Lung (tissue), 10 donors: ENCODE measurements at regions not wholly inside any gene's neighbourhood (a gene's known extent, or its start where the extent isn't known, plus 50 kb on each side); places are given as distances from the start of the nearest gene placed in this dataset. TPM values are rescaled to one million over a fixed set of nuclear protein-coding genes. Genes with fewer than 3 reads are reported as not detected.
"Not testable (repeated sequence)": the region's sequence is repeated elsewhere in the genome, so short reads cannot be mapped to it uniquely, and the experiment has no call there.

Source experiments
- ATAC-seq: fragments of 200-7000 bp; cut with Tn5 transposase; one replicate; pipeline ENCODE4 v1.9.1; 2020; ENCODE audit warnings: moderate number of reproducible peaks; ENCODE audit not compliant: insufficient read depth, low FRiP score
- DNase-seq, 3 donors: peaks; one replicate each; pipeline ENCODE4 v3.0.0-alpha.2; 2013 to 2017
- H3K27ac ChIP-seq, 2 donors: one replicate each; pipeline ENCODE4 v1.5.1; 2013; ENCODE audit warnings: mild to moderate bottlenecking in 2 of 2, moderate library complexity in 2 of 2, control low read depth in 1 of 2, inconsistent platforms in 1 of 2, low read depth in 1 of 2, low read length in 1 of 2
- H3K27me3 ChIP-seq, 3 donors: one replicate each; pipeline ENCODE4 v1.5.1; 2013; ENCODE audit warnings: low read length in 2 of 3; ENCODE audit not compliant: control insufficient read depth in 3 of 3, insufficient read depth in 3 of 3
- H3K36me3 ChIP-seq, 4 donors: one replicate each; pipeline ENCODE4 v1.5.1; 2013; ENCODE audit warnings: low read length in 4 of 4, mild to moderate bottlenecking in 1 of 4, moderate library complexity in 1 of 4; ENCODE audit not compliant: control insufficient read depth in 4 of 4, insufficient read depth in 4 of 4
- H3K4me1 ChIP-seq, 5 donors: one replicate each; pipeline ENCODE4 v1.5.1; 2013; ENCODE audit warnings: low read length in 5 of 5, mild to moderate bottlenecking in 2 of 5, moderate library complexity in 1 of 5; ENCODE audit not compliant: control insufficient read depth in 5 of 5, insufficient read depth in 5 of 5
- H3K4me3 ChIP-seq: one replicate; pipeline ENCODE4 v1.5.1; 2013; ENCODE audit warnings: mild to moderate bottlenecking, control low read depth, moderate library complexity
- H3K9ac ChIP-seq, 2 donors: one replicate each; pipeline ENCODE4 v1.5.1; 2013; ENCODE audit warnings: low read length in 2 of 2, control low read depth in 1 of 2; ENCODE audit not compliant: insufficient read depth in 1 of 2
- H3K9me3 ChIP-seq, 4 donors: one replicate each; pipeline ENCODE4 v1.5.1; 2013; ENCODE audit warnings: low read length in 3 of 4, mild to moderate bottlenecking in 1 of 4, moderate library complexity in 1 of 4; ENCODE audit not compliant: control insufficient read depth in 4 of 4, insufficient read depth in 3 of 4
- WGBS, 2 donors: extraction: QIAGEN DNeasy Blood & Tissue Kit; methylation state at CpG; one replicate each; pipeline ENCODE4 v1.1.7; 2013; 5-methylcytosine and 5-hydroxymethylcytosine counted together
- small RNA-seq: library from RNA; depleted of rRNA; stranded (forward); fragments of <200 nt; gene quantifications from one replicate; pipeline ENCODE3, GENCODE V24; 2014; ENCODE audit warnings: low replicate concordance
- donor health status: Bipolar disorder and iron deficiency.
- donor health status: healthy.
- donor health status: DM: yes; HTN: yes; CAD: no.

DNA sequence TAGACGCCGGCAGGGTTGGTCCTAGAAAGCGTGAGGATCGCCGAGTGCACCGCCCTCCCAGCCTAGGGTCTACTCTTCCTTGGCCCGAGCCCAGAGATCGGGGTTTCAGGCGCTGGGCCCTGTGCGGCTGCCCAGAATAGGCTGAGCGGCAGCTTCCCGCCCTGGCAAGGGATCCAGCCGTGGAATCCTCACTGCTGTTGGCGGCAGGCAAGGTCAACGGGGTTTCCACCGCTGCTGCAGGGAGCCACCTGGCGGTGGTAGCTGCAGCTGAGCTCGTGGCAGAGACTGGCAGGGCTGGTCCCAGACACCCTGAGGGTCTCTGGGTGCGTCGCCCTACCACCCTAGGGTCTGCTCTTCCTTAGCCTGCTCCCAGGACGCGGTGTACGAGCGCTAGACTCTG, 583.1 kb downstream of the TUBA3C start:
- H3K36me3 ChIP-seq, DNase-seq: not testable (repeated sequence)

DNA sequence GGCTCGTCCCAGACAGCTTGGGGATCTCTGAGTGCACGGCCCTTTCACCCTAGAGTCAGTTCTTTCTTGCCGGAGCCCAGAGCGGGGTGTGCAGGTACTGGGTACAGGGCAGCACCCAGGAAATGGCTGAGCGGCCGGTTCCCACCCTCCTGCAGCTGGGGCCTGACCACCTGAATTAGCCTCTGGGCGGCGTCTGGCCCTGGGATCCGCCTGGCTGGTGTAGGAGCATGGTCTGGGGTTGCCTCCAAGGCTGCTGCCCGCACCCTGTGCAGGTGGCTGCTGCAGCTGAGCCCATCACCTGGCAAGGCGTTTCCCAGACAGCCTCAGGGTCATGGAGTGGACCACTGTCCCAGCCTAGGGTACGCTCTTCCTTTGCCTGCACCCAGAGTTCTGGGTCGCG, 583.7 kb downstream of the TUBA3C start:
- not testable (repeated sequence) for H3K36me3 ChIP-seq, H3K27me3 ChIP-seq, H3K4me3 ChIP-seq, ATAC-seq, H3K4me1 ChIP-seq, H3K9ac ChIP-seq, H3K27ac ChIP-seq, DNase-seq
- 78 to 81% methylated on average over 11 to 14 of the region's 14 CpGs for WGBS, 2 donors
- H3K9me3 ChIP-seq, result peaks cover 0 to 15% (median 0%) of the 10 kb centered on the region in 4 donors

More for the DNA sequence above, 583.1 kb downstream of the TUBA3C start:
- H3K4me1 ChIP-seq, ATAC-seq, H3K27ac ChIP-seq, H3K4me3 ChIP-seq, H3K27me3 ChIP-seq, H3K9ac ChIP-seq: not testable (repeated sequence)
- H3K9me3 ChIP-seq, result peaks cover 0 to 15% (median 0%) of the 10 kb centered on the region in 4 donors
- WGBS, 2 donors, result 65 to 71% methylated on average over 20 to 24 of the region's 24 CpGs

DNA sequence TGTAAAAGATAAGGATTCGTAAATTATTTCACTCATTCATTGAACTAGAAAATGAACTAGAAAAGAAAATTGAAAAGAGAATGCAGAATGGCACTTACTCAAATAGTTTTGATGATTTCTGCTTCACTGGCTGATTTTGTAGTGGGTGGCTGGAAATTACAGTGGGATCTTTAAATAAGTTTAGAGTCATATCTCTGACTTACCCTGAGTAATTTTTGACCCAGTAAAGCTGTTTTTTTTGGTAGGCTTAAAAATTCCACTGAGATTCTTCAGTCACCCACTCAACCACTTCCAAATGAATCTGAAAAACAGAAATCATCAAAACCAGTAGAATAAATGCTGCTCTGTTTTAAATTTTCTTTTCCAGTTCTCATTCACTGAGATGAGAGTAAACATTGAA, 604.5 kb downstream of the TUBA3C start:
- not testable (repeated sequence) for H3K4me3 ChIP-seq, DNase-seq, H3K9me3 ChIP-seq, H3K27me3 ChIP-seq, H3K4me1 ChIP-seq, H3K27ac ChIP-seq, H3K9ac ChIP-seq, H3K36me3 ChIP-seq, ATAC-seq
- WGBS, 2 donors, result no CpG with 5 or more reads among the region's 1 CpG

DNA sequence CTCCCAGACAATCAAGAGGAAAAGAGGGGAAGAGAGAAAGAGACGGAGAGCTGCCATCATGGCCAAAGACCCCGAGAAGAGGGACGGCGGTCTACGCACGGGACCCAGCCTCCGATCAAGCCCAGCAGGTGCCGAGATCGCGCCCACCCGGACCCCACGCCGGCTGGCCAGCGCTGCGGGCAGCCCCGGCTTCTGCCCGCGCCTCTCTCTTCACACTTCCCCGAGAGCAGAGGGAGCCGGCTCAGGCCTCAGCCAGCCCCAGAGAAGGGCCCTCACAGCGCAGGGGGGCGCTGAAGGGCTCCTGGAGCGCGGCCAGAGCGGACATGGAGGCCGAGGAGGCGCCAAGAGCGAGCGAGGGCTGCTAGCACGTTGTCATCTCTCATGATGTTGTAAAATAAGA, 613.7 kb downstream of the TUBA3C start:
- not testable (repeated sequence) for H3K9me3 ChIP-seq, H3K27me3 ChIP-seq, ATAC-seq, H3K9ac ChIP-seq, H3K4me1 ChIP-seq, H3K36me3 ChIP-seq, H3K27ac ChIP-seq, H3K4me3 ChIP-seq
- DNase-seq, result peak in 1 of 3 donors; percentile 8
- 82 to 83% methylated on average over 30 of the region's 30 CpGs for WGBS, 2 donors

Small RNA genes lying in the stretch of these regions (small RNA-seq; reads per million reads assigned to genes)
- gene LINC00328-2P (not detected), gene RNA5SP24 (not detected), gene RNU6-55P (not detected), gene RNU6-76P (not detected)
